Activated naive CD4-positive, alpha-beta T cell treated with anti-CD3 and anti-CD28 coated beads for 36 hours (primary cell): ENCODE measurements at regions not wholly inside any gene's neighbourhood (a gene's known extent, or its start where the extent isn't known, plus 50 kb on each side); places are given as distances from the start of the nearest gene placed in this dataset.

Experiments
- CTCF ChIA-PET: fragments of 350-600 bp; sonication (Branson Sonifier 250); formaldehyde crosslinking; loops from one replicate; lab custom pipeline; 2021; ENCODE audit warnings: antibody characterized with exemption; lab: Charles Lee
- DNase-seq: peaks from one replicate; pipeline ENCODE4 v3.0.0-alpha.2; 2020
- H3K27ac Mint-ChIP-seq: one replicate; pipeline ENCODE4 v1.8.0; 2021; ENCODE audit warnings: mild to moderate bottlenecking, mixed read lengths
- H3K27me3 Mint-ChIP-seq: one replicate; pipeline ENCODE4 v1.8.0; 2021; ENCODE audit warnings: low read depth, mixed read lengths
- H3K36me3 Mint-ChIP-seq: one replicate; pipeline ENCODE4 v1.8.0; 2021; ENCODE audit warnings: low read depth, mixed read lengths
- H3K4me1 Mint-ChIP-seq: one replicate; pipeline ENCODE4 v1.8.0; 2021; ENCODE audit warnings: low read depth, mixed read lengths
- H3K4me3 Mint-ChIP-seq: one replicate; pipeline ENCODE4 v1.8.0; 2021; ENCODE audit warnings: mild to moderate bottlenecking, moderate library complexity, mixed read lengths
- H3K9me3 Mint-ChIP-seq: one replicate; pipeline ENCODE4 v1.8.0; 2021; ENCODE audit warnings: mixed read lengths
- intact Hi-C: fragments of 100-400 bp; cut with micrococcal nuclease; formaldehyde crosslinking; loops from one replicate; pipeline ENCODE4 v1.15.1; 2023

DNA sequence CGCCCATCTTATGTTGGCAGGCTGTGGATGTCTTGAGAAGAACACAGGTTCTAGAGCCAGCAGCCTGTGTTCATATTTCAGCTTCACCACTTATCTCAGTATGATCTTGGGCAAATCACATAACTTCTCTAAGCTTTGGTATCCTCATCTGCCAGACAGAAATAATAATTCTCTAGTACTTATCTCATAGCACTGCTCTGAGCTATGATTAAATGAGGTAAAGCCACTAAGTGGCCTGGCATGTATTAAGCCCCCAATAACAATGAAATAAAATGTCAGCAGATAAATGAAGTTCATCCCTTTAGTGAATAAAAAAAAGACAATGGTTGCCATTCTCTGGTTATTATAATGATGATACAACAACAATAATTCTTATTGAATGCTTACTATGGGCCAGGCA lies 104.9 kb upstream of the EEA1 start:
- H3K9me3 Mint-ChIP-seq: no peaks in the 10 kb centered on the region
- intact Hi-C loops: no loop called here
- H3K36me3 Mint-ChIP-seq: no peaks in the 10 kb centered on the region
- H3K4me3 Mint-ChIP-seq: no peak overlapping the region
- no peak for DNase-seq
- CTCF ChIA-PET: interaction anchor here (0.5 kb wide), 1 partner anchor 463 kb away, joined by 3 read pairs; no protein-coding TSS in a partner anchor
- no peak overlapping the region for H3K27ac Mint-ChIP-seq
- no peaks in the 10 kb centered on the region for H3K4me1 Mint-ChIP-seq
- peaks cover 7% of the 10 kb centered on the region for H3K27me3 Mint-ChIP-seq

DNA sequence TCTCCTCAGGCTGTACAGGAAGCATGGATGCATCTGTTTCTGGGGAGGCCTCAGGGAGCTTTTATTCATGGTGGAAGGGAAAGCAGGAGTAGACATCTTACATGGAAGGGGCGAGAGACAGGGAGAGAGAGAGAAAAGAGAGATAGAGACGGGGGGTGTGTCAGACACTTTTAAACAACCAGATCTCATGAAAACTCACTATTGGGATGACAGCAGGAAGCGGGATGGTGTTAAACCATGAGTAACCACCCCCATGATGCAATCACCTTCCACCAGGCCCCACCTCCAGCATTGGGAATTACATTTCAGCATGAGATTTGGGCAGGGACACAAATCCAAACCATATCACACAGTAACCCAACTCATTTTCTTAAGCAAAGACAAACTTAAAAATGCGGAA lies 110.0 kb upstream of the EEA1 start:
- Mint-ChIP-seq H3K27me3 (peaks cover 5% of the 10 kb centered on the region), H3K27ac (no peak overlapping the region), H3K9me3 (no peaks in the 10 kb centered on the region), H3K4me1 (no peaks in the 10 kb centered on the region), H3K4me3 (no peak overlapping the region), H3K36me3 (no peaks in the 10 kb centered on the region)
- DNase-seq: no peak
- intact Hi-C loops: no loop called here
- CTCF ChIA-PET: no interaction called here

DNA sequence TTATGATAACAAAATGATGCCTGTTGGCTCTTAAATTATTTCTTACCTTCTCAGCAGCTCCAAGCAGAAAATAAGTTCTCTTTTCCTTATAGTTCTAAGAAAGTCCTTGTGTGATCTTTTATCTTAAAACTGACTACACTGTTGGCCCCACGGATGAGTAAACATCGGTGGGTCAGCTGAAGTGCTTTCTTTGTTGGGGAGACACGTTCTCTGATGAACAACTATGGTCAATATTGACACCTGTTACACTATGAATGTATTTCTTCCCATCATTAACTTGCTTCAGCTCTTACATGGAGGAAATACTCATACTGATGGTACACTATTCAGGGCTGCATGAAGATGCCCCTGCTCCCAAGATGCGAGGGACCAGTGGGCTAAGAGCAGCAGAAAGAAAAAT lies 110.8 kb upstream of the EEA1 start:
- no peaks in the 10 kb centered on the region for H3K4me1 Mint-ChIP-seq
- H3K4me3 Mint-ChIP-seq: no peak overlapping the region
- no peaks in the 10 kb centered on the region for H3K9me3 Mint-ChIP-seq
- H3K27ac Mint-ChIP-seq: no peak overlapping the region
- H3K36me3 Mint-ChIP-seq: no peaks in the 10 kb centered on the region
- intact Hi-C loops: no loop called here
- H3K27me3 Mint-ChIP-seq: no peaks in the 10 kb centered on the region
- CTCF ChIA-PET: interaction anchor here (0.8 kb wide), 1 partner anchor 38 kb away, joined by 3 read pairs; no protein-coding TSS in a partner anchor
- DNase-seq: no peak

DNA sequence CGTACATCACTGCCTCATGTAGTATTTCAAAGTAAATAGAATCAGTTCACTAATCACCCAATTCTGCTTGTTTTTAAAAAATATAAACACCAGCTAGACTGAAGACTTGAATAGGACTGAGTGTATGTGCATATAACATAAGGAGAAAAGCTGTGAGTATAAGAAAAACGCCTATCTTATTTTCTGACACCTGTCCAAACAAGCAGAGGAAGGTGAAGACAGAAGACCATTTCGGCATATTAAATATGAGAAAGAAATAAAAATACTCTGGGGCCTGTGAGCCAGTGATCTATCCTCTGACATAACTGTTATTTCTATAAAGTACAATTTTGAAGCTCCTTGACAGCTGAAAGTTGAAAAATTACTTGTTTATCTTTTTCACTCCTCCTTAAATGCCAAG lies 111.3 kb upstream of the EEA1 start:
- Mint-ChIP-seq H3K27me3 (no peaks in the 10 kb centered on the region), H3K4me1 (no peaks in the 10 kb centered on the region)

DNA sequence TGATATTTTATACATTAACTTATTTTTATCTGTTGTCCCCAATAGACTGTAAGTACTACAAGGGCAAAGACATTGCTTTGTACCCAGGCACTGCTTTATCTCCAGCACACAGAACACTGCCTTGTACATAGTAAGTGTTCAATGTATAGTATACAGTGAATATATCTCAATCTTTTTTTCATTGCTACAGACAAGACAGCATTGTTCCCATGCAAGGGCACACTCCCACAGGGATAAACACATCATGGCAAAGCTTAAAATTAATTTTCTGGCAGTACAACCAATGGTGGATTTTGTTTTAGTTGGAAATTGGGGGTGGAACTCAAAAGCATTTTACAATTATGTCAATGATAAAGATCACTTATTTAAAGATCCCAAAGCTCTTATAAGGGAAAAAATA lies 112.3 kb upstream of the EEA1 start:
- CTCF ChIA-PET: interaction anchor here (0.6 kb wide), 1 partner anchor 482 kb away, joined by 3 read pairs; no protein-coding TSS in a partner anchor
- H3K27me3 Mint-ChIP-seq: no peaks in the 10 kb centered on the region
- no peaks in the 10 kb centered on the region for H3K36me3 Mint-ChIP-seq
- DNase-seq: no peak
- H3K4me1 Mint-ChIP-seq: no peaks in the 10 kb centered on the region
- no peaks in the 10 kb centered on the region for H3K9me3 Mint-ChIP-seq
- H3K27ac Mint-ChIP-seq: no peak overlapping the region
- H3K4me3 Mint-ChIP-seq: no peak overlapping the region
- intact Hi-C loops: no loop called here

More for the DNA sequence above, 111.3 kb upstream of the EEA1 start:
- H3K4me3 Mint-ChIP-seq: no peak overlapping the region
- H3K36me3 Mint-ChIP-seq: no peaks in the 10 kb centered on the region
- CTCF ChIA-PET: interaction anchor here (0.8 kb wide), 1 partner anchor 38 kb away, joined by 3 read pairs; no protein-coding TSS in a partner anchor
- no peak overlapping the region for H3K27ac Mint-ChIP-seq
- intact Hi-C loops: no loop called here
- H3K9me3 Mint-ChIP-seq: no peaks in the 10 kb centered on the region
- DNase-seq: no peak

DNA sequence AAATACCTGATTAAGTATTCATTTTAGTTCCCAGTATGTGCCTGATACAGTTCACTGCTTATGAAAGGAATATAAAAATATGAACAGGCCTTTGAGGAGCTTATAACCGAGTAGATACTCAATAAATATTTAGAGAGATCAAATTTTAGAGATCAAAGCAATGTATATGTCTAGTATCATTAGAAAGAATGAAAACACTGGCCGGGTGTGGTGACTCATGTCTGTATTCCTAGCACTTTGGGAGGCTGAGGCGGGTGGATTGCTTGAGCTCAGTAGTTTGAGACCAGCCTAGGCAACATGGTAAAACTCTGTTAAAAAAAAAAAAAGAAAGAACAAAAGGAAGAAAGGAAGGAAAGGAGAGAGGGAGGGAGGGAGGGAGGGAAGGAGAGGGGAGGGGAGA lies 113.2 kb upstream of the EEA1 start:
- no peaks in the 10 kb centered on the region for H3K27me3 Mint-ChIP-seq
- CTCF ChIA-PET: interaction anchor here (0.6 kb wide), 2 partner anchors 481 to 517 kb away, joined by 3 to 4 read pairs; no protein-coding TSS in a partner anchor
- H3K27ac Mint-ChIP-seq: no peak overlapping the region
- H3K36me3 Mint-ChIP-seq: no peaks in the 10 kb centered on the region
- H3K4me3 Mint-ChIP-seq: no peak overlapping the region
- no peak for DNase-seq
- H3K4me1 Mint-ChIP-seq: no peaks in the 10 kb centered on the region
- H3K9me3 Mint-ChIP-seq: no peaks in the 10 kb centered on the region
- intact Hi-C loops: no loop called here

DNA sequence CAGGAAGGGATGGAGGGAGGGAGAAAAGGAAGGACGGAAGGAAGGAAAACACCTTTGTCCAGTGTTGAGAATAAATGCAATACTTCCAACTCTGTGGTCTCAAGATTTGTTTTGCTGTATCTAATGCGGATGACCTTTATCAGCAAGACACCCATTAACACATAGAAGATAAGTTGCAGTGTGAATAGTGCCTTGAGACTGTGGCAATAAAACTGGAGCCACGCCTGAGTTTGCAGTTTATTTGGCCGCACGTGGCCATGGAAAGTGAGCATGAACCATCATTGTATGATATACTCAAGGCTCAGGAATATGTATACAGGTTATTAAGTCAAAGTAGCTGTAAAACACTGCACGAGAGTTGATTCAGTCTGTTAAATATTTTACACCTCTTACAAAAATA lies 113.6 kb upstream of the EEA1 start:
- intact Hi-C loops: no loop called here
- Mint-ChIP-seq H3K27me3 (no peaks in the 10 kb centered on the region), H3K27ac (no peak overlapping the region), H3K4me1 (no peaks in the 10 kb centered on the region), H3K9me3 (no peaks in the 10 kb centered on the region), H3K36me3 (no peaks in the 10 kb centered on the region), H3K4me3 (no peak overlapping the region)
- DNase-seq: no peak
- CTCF ChIA-PET: interaction anchor here (0.6 kb wide), 1 partner anchor 517 kb away, joined by 4 read pairs; no protein-coding TSS in a partner anchor

DNA sequence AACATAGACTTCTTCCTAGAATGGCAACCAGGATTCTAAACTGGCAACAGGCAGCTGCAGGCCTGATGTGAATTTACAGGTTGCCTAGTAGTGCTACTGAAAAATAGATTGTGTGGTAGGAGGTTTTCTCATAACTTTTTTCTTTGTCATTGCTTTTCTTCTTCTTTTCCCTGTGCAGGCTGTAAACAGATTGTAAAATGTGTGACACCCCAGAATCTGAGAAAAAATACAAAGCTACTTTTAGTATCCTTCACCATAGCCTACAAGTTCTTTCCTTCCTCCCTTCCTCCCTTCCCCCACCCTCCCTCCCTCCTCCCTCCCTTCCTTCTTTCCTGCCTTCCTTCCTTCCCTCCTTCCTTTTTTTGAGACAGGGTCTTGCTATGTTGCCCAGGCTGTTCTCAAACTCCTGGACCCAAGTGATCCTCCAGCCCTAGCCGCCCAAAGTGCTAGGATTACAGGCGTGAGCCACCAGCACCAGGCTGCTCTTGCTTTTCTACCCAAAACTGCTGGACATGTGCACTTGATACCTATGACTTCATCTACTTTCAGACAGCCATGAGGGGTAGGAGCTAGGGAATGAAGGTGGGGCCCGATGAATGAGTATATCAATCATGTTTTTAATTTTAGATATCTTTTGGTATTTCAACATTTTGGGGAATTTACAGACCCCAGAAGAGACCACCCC lies 114.2 kb upstream of the EEA1 start:
- H3K4me3 Mint-ChIP-seq: no peak overlapping the region
- DNase-seq: no peak
- no peaks in the 10 kb centered on the region for H3K27me3 Mint-ChIP-seq
- intact Hi-C loops: no loop called here
- H3K9me3 Mint-ChIP-seq: no peaks in the 10 kb centered on the region
- H3K4me1 Mint-ChIP-seq: no peaks in the 10 kb centered on the region
- H3K27ac Mint-ChIP-seq: no peak overlapping the region
- H3K36me3 Mint-ChIP-seq: no peaks in the 10 kb centered on the region
- CTCF ChIA-PET: no interaction called here

DNA sequence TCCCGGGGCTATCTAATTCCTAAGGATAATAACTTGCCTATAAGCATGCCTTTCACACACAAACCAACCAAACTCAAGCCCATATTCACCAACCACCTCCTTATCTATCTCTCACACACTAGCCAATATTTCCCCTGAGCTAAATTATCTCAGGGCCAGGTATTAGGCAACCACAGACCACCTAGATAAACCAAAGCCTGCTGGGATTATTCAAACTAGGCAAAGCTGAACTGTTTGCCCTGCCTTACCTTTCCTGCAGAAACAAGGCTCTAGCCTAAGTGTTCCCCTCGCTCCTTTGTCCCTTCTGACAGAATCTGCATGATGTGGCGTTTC lies 114.7 kb upstream of the EEA1 start:
- DNase-seq: no peak
- Mint-ChIP-seq H3K4me3 (no peak overlapping the region), H3K27me3 (no peaks in the 10 kb centered on the region), H3K4me1 (no peaks in the 10 kb centered on the region), H3K36me3 (no peaks in the 10 kb centered on the region), H3K9me3 (no peaks in the 10 kb centered on the region), H3K27ac (no peak overlapping the region)
- intact Hi-C loops: no loop called here
- CTCF ChIA-PET: no interaction called here

DNA sequence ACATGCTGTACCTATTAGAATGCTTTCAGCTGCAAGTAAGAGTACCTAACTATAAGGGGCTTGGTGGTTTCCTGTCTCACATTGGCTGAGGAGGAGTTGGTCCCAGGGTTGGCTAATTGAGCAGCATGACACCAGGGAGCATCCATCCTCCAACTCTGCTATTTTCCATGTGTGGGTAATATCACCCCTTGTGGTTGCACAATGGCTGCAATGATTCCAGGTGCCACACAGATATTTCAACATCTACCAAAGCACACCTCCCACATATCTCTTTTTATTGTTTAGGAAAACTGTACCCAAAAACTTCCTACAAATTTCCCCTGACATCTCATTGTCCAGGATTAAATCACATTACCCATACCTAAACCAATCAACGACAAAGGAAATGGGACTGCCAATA lies 118.0 kb upstream of the EEA1 start:
- CTCF ChIA-PET: no interaction called here
- Mint-ChIP-seq H3K4me1 (no peaks in the 10 kb centered on the region), H3K4me3 (no peak overlapping the region), H3K9me3 (no peaks in the 10 kb centered on the region), H3K36me3 (no peaks in the 10 kb centered on the region), H3K27ac (no peak overlapping the region), H3K27me3 (no peaks in the 10 kb centered on the region)
- no peak for DNase-seq
- intact Hi-C loops: no loop called here

DNA sequence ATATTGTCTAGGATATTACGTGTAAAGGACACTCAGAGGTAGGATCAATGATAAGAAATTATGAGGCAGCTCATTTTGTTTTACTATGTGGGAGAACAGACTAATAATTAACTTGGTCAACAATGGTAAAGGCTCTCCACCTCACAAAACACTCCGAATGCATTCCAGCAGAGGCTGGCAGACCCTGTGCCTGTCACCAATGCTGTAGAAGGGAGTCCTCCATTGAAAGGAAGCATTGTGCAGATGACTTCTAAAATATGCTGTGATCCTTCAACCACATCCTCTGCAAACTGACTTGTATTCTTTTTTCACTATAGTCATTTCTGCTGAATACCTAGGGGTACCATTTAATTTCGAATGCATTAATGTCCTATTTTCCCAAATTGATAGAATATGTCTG lies 119.6 kb upstream of the EEA1 start:
- intact Hi-C loops: no loop called here
- Mint-ChIP-seq H3K27ac (no peak overlapping the region), H3K4me1 (no peaks in the 10 kb centered on the region), H3K9me3 (no peaks in the 10 kb centered on the region), H3K4me3 (no peak overlapping the region), H3K36me3 (no peaks in the 10 kb centered on the region), H3K27me3 (no peaks in the 10 kb centered on the region)
- DNase-seq: no peak
- CTCF ChIA-PET: interaction anchor here (1.3 kb wide), 1 partner anchor 61 kb away, joined by 5 read pairs; no protein-coding TSS in a partner anchor

DNA sequence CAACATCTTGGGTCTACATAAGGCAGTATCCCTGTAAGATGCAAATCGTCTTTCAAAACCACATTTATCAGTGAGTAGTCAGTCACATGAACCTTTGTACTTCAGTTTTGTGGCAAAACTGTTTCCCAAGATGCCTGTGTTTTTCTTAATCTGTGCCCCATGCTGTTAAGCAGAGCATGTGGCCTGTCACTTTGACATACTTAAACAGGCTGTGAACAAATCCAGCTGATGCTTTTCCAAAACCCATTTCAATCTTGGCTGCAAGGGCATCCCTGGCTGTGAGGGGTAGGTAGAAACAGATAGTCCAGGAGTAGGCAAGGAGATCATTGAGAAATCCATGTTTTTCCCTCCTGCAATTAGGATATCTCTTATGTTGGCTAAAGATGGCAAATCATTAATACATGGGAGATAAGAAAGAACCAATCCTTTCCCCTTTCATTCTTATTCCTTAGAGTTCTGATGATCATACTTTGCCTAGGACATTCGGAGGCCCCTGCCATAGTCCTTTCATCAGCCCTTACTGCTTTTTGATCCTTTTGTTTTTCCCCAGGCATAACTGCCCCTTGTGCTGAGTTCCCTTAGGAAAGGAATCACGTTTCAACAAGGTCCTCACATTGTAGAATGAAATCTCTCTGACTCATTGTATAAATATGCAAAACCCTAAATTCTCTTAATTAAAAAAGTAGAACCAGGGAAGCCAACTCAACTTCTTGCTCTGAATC lies 121.1 kb upstream of the EEA1 start:
- intact Hi-C loops: no loop called here
- Mint-ChIP-seq H3K27me3 (peaks cover 2% of the 10 kb centered on the region), H3K27ac (no peak overlapping the region), H3K4me1 (no peaks in the 10 kb centered on the region), H3K9me3 (no peaks in the 10 kb centered on the region), H3K36me3 (no peaks in the 10 kb centered on the region), H3K4me3 (no peak overlapping the region)
- DNase-seq: no peak
- CTCF ChIA-PET: no interaction called here

DNA sequence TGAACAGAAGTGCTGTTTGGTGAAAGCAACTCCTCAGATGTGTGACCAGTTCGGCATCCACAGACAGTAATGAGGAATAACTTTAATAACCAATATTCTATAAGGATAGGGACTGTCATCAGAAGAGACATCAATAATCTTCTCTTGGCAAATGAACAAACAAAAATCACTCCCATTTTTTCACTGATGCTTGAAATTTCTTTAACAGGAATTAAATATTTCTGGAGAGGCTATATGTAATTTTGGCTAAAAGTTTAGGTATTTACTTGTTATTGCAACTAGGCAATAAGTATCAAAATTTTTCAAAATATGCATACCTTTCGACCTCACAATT lies 121.6 kb upstream of the EEA1 start:
- H3K27ac Mint-ChIP-seq: no peak overlapping the region
- intact Hi-C loops: no loop called here
- CTCF ChIA-PET: no interaction called here
- H3K36me3 Mint-ChIP-seq: no peaks in the 10 kb centered on the region
- H3K4me3 Mint-ChIP-seq: no peak overlapping the region
- H3K9me3 Mint-ChIP-seq: no peaks in the 10 kb centered on the region
- H3K4me1 Mint-ChIP-seq: no peaks in the 10 kb centered on the region
- peaks cover 2% of the 10 kb centered on the region for H3K27me3 Mint-ChIP-seq
- no peak for DNase-seq
